ENCODE measurements at regions not wholly inside any gene's neighbourhood (a gene's known extent, or its start where the extent isn't known, plus 50 kb on each side); places are given as distances from the start of the nearest gene placed in this dataset.

GRCh38 chr2:7950035-7950612 is 731.7 kb upstream of the ID2 start:
- WGBS, result 82% methylated on average over 13 of the region's 13 CpGs
- no peak for TF ChIP-seq JUND (IDR thresholded peaks at IDR 0.05)
- no peak for TF ChIP-seq HNF4G (IDR thresholded peaks at IDR 0.05)
- no peak for TF ChIP-seq CTCF (IDR thresholded peaks at IDR 0.05; ENCODE audit: low read depth, low read length, missing input control)
- TF ChIP-seq FOXA2 (IDR thresholded peaks at IDR 0.05), result no peak
- no peak for TF ChIP-seq SP1 (IDR thresholded peaks at IDR 0.05)
- TF ChIP-seq ZBTB33 (IDR thresholded peaks at IDR 0.05), result no peak
- no peak for TF ChIP-seq GABPA (IDR thresholded peaks at IDR 0.05 in 1 of 2, conservative IDR thresholded peaks at IDR 0.05 in 1 of 2)
- no peak for TF ChIP-seq NR2F2 (IDR thresholded peaks at IDR 0.05)
- no peak for TF ChIP-seq FOXA1 (IDR thresholded peaks at IDR 0.05)
- no peak for TF ChIP-seq HNF4A (conservative IDR thresholded peaks at IDR 0.05)
- no peak for TF ChIP-seq REST (IDR thresholded peaks at IDR 0.05)
- TF ChIP-seq EGR1 (IDR thresholded peaks at IDR 0.05; ENCODE audit: low read depth in 2 of 2), result no peak
- TF ChIP-seq TAF1 (conservative IDR thresholded peaks at IDR 0.05), result no peak
- TF ChIP-seq ATF3 (IDR thresholded peaks at IDR 0.05), result no peak
- TF ChIP-seq YY1 (IDR thresholded peaks at IDR 0.05), result no peak
- no peak for TF ChIP-seq MAX (IDR thresholded peaks at IDR 0.05)
- TF ChIP-seq RAD21 (IDR thresholded peaks at IDR 0.05), result no peak
- TF ChIP-seq RXRA (IDR thresholded peaks at IDR 0.05), result no peak
- no peak for DNase-seq (ENCODE audit: low spot score)

More at GRCh38 chr2:7950035-7950612, 731.7 kb upstream of the ID2 start:
- Histone ChIP-seq H3K4me3 (ENCODE audit: low read depth in 1 of 3, low read length in 3 of 3) (no peak overlapping the region), H3K27me3 (ENCODE audit: control insufficient read depth in 4 of 4, insufficient read depth in 4 of 4, low read length in 3 of 4) (no peaks in the 10 kb centered on the region), H3K9ac (ENCODE audit: low read depth in 1 of 2, low read length in 2 of 2) (no peak overlapping the region), H3K27ac (ENCODE audit: low read depth in 1 of 2, low read length in 2 of 2) (no peak overlapping the region), H3K4me1 (ENCODE audit: control insufficient read depth in 4 of 4, insufficient read depth in 4 of 4, low read length in 3 of 4) (no peaks in the 10 kb centered on the region), H3K36me3 (ENCODE audit: control insufficient read depth in 4 of 4, insufficient read depth in 3 of 4, low read depth in 1 of 4, low read length in 3 of 4) (no peaks in the 10 kb centered on the region), H3K9me3 (ENCODE audit: control insufficient read depth in 4 of 4, low read length in 3 of 4) (no peaks in the 10 kb centered on the region)
